OCI-LY3 (cell line): ENCODE measurements at regions not wholly inside any gene's neighbourhood (a gene's known extent, or its start where the extent isn't known, plus 50 kb on each side); places are given as distances from the start of the nearest gene placed in this dataset.

ENCODE experiments used
- H2AFZ ChIP-seq: fragments of 200-600, 300-600 bp; shearing (Covaris generic); 2 replicates; pipeline ENCODE4 v1.6.0; 2014; ENCODE audit warnings: antibody characterized with exemption, low read depth, low read length
- H3K27ac ChIP-seq: fragments of 200-600, 300-600 bp; sonication (generic); 2 replicates; pipeline ENCODE4 v1.5.1; 2014; ENCODE audit warnings: mild to moderate bottlenecking, low read length, moderate library complexity, mixed read lengths
- H3K27me3 ChIP-seq: fragments of 200-600, 300-600 bp; sonication (generic); 2 replicates; pipeline ENCODE4 v1.6.1; 2014; ENCODE audit warnings: low read depth, low read length, mixed read lengths
- H3K36me3 ChIP-seq: fragments of 200-600, 300-600 bp; sonication (generic); replicated peaks from 2 replicates; pipeline ENCODE3; 2014; ENCODE audit warnings: low read depth, low read length, mixed read lengths
- H3K4me1 ChIP-seq: fragments of 300-600, 200-600 bp; sonication (generic); 2 replicates; pipeline ENCODE4 v1.6.1; 2014; ENCODE audit warnings: low read length, mixed read lengths
- H3K4me2 ChIP-seq: fragments of 200-600, 300-600 bp; sonication (generic); 2 replicates; pipeline ENCODE4 v1.6.1; 2014; ENCODE audit warnings: low read length, mixed read lengths
- H3K4me3 ChIP-seq: fragments of 300-600, 200-600 bp; sonication (generic); 2 replicates; pipeline ENCODE4 v1.5.1; 2014; ENCODE audit warnings: antibody characterized with exemption, mild to moderate bottlenecking, low read length, moderate library complexity
- H3K79me2 ChIP-seq: fragments of 300-600, 200-600 bp; shearing (Covaris generic); 2 replicates; pipeline ENCODE4 v1.6.1; 2014; ENCODE audit warnings: mild to moderate bottlenecking, low read length, mixed read lengths
- H3K9ac ChIP-seq: fragments of 300-600, 200-600 bp; shearing (Covaris generic); 2 replicates; pipeline ENCODE4 v1.6.0; 2014; ENCODE audit warnings: mild to moderate bottlenecking, low read length, moderate library complexity
- H3K9me3 ChIP-seq: fragments of 200-600, 300-600 bp; shearing (Covaris generic); 2 replicates; pipeline ENCODE4 v1.6.1; 2014; ENCODE audit warnings: low read length, mixed read lengths; ENCODE audit not compliant: insufficient read depth
- H4K20me1 ChIP-seq: fragments of 200-600, 300-600 bp; sonication (generic); 2 replicates; pipeline ENCODE4 v1.6.1; 2016; ENCODE audit warnings: low read length, mixed read lengths; ENCODE audit not compliant: insufficient read depth
- CTCF ChIP-seq: fragments of 200-600, 300-600 bp; sonication (generic); IDR thresholded peaks from 2 replicates; pipeline ENCODE4 v1.5.1; 2014; ENCODE audit warnings: antibody characterized with exemption, low read length, low read depth
- EZH2phosphoT487 ChIP-seq: fragments of 200-600 bp; shearing (Covaris generic); IDR thresholded peaks from 2 replicates; pipeline ENCODE4 v1.6.1; 2018; ENCODE audit warnings: antibody characterized with exemption, mixed run types, low read depth

DNA sequence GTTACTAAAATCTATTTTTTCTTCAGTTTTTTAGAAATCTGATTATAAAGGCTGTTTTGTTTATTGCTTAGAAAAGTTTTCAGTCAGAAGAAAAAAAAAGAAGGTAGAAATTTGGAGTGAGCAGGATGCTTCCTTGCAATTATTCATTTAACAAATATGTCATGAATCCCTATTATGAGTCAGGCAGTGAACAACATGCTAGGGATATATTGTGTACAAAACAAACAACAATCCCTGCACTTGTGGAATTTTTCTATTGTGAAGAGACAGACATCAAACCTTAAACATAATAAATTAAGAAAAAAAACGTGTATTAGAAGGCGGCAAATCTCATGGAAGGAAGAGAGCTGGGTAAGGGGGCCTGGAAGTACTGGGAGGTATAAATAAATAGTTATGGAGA lies 664.1 kb upstream of the CAMK1G start:
- H3K4me1 ChIP-seq, result no peaks in the 10 kb centered on the region
- no peaks in the 10 kb centered on the region for H4K20me1 ChIP-seq
- H3K79me2 ChIP-seq, result no peaks in the 10 kb centered on the region
- H3K9ac ChIP-seq, result no peak overlapping the region
- no peak for TF ChIP-seq EZH2phosphoT487
- no peak for TF ChIP-seq CTCF
- no peaks in the 10 kb centered on the region for H3K36me3 ChIP-seq
- peaks cover 9% of the 10 kb centered on the region for H3K27me3 ChIP-seq
- H3K4me3 ChIP-seq, result no peak overlapping the region
- H3K4me2 ChIP-seq, result no peak overlapping the region
- H2AFZ ChIP-seq, result no peak overlapping the region
- H3K27ac ChIP-seq, result no peak overlapping the region
- no peaks in the 10 kb centered on the region for H3K9me3 ChIP-seq

DNA sequence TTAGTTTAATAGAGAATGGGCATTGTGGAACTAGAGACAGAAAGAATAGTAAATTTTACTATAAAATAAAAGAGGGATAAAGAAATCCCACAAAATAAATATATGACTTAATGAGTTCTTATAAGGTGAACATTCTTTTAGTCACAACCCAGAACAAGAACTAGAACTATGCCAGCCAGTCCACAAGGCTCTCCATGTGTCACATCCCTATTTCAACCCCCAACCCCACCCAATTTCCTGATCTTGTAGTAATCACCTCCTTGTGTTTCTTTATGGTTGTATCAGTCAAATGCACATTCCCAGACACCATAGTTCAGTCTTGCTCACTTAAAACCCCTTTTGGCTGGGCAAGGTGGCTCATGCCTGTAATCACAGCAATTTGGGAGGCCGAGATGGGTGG lies 662.3 kb upstream of the CAMK1G start:
- no peaks in the 10 kb centered on the region for H3K4me1 ChIP-seq
- no peaks in the 10 kb centered on the region for H4K20me1 ChIP-seq
- H2AFZ ChIP-seq, result no peak overlapping the region
- H3K9ac ChIP-seq, result no peak overlapping the region
- no peaks in the 10 kb centered on the region for H3K79me2 ChIP-seq
- no peaks in the 10 kb centered on the region for H3K9me3 ChIP-seq
- TF ChIP-seq CTCF (no peak), EZH2phosphoT487 (no peak)
- no peak overlapping the region for H3K4me2 ChIP-seq
- peaks cover 17% of the 10 kb centered on the region for H3K27me3 ChIP-seq
- no peak overlapping the region for H3K4me3 ChIP-seq
- H3K27ac ChIP-seq, result no peak overlapping the region
- no peaks in the 10 kb centered on the region for H3K36me3 ChIP-seq

DNA sequence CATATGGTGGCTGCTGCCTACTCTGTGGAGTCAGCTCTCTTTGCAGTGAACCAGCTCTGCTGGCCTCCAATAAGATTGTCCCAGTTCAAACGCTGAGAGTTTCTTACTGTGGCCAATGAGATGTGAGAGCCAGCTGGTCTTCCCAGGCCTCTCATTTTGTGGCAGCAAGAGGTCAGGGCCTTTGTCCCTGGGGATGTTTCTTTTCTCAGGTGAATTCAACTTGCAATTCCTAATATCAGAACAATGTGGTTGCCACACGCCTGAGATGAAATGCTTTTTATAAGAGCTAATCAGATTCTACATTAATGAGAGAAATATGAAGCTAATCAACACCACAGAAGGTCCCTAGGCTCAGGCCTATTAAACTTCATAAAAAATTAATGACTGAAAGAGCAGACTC lies 660.1 kb upstream of the CAMK1G start:
- Histone ChIP-seq H3K4me1 (no peaks in the 10 kb centered on the region), H2AFZ (no peak overlapping the region), H4K20me1 (no peaks in the 10 kb centered on the region), H3K9me3 (no peaks in the 10 kb centered on the region), H3K9ac (no peak overlapping the region), H3K27ac (no peak overlapping the region), H3K27me3 (peaks cover 13% of the 10 kb centered on the region), H3K4me3 (no peak overlapping the region), H3K4me2 (no peak overlapping the region), H3K79me2 (no peaks in the 10 kb centered on the region), H3K36me3 (no peaks in the 10 kb centered on the region)
- TF ChIP-seq EZH2phosphoT487 (no peak), CTCF (no peak)

- Histone ChIP-seq H4K20me1 (no peaks in the 10 kb centered on the region), H3K4me1 (no peaks in the 10 kb centered on the region), H2AFZ (no peak overlapping the region), H3K9ac (no peak overlapping the region), H3K27me3 (peaks cover 13% of the 10 kb centered on the region), H3K36me3 (no peaks in the 10 kb centered on the region), H3K4me2 (no peak overlapping the region), H3K4me3 (no peak overlapping the region), H3K9me3 (no peaks in the 10 kb centered on the region), H3K27ac (no peak overlapping the region), H3K79me2 (no peaks in the 10 kb centered on the region)
- TF ChIP-seq EZH2phosphoT487 (no peak), CTCF (no peak)
These were observed 659.4 kb upstream of the CAMK1G start for GRCh38 chr1:208923946-208924720.
